A549 (cell line): ENCODE measurements at regions not wholly inside any gene's neighbourhood (a gene's known extent, or its start where the extent isn't known, plus 50 kb on each side); places are given as distances from the start of the nearest gene placed in this dataset.

Experiments used
- CBX2 ChIP-seq: fragments of 200-600 bp; sonication (generic); IDR thresholded peaks from 2 replicates; pipeline ENCODE4 v1.6.1; 2016; ENCODE audit warnings: low read depth, mild to moderate bottlenecking, borderline replicate concordance
- ELK1 ChIP-seq: fragments of 150-350 bp; IDR thresholded peaks from 2 replicates; pipeline ENCODE4 v1.6.1; 2014; ENCODE audit warnings: low read depth, mild to moderate bottlenecking, low read length
- GATA3 ChIP-seq: IDR thresholded peaks from 2 replicates; pipeline ENCODE4 v1.6.1; 2012; ENCODE audit warnings: borderline replicate concordance
- JUNB ChIP-seq: fragments of >200 bp; sonication (Bioruptor Twin); formaldehyde crosslinking; IDR thresholded peaks from 2 replicates; pipeline ENCODE4 v1.6.1; 2016
- MAZ ChIP-seq: fragments of 150-350 bp; IDR thresholded peaks from 2 replicates; pipeline ENCODE4 v1.6.1; 2014; ENCODE audit warnings: antibody characterized with exemption, low read depth, low read length, borderline replicate concordance
- POLR2AphosphoS2 ChIP-seq: conservative IDR thresholded peaks from 2 replicates; pipeline ENCODE4 v1.6.1; 2012; ENCODE audit warnings: low read length, improper control_type of control experiment, inconsistent platforms
- RFX5 ChIP-seq: fragments of 450-650 bp; IDR thresholded peaks from 2 replicates; pipeline ENCODE4 v1.7.1; 2014; ENCODE audit warnings: antibody characterized with exemption, mild to moderate bottlenecking, moderate library complexity
- TF ChIP-seq, protein P1 (sequence below): fragments of >200 bp; sonication (Bioruptor Twin); formaldehyde crosslinking; IDR thresholded peaks from 3 replicates; pipeline ENCODE4 v1.5.1; 2016

- TF ChIP-seq POLR2AphosphoS2 (no peak), MAZ (no peak), ELK1 (no peak), JUNB (no peak), CBX2 (no peak), RFX5 (no peak), GATA3 (no peak)
- TF ChIP-seq, protein P1, sequence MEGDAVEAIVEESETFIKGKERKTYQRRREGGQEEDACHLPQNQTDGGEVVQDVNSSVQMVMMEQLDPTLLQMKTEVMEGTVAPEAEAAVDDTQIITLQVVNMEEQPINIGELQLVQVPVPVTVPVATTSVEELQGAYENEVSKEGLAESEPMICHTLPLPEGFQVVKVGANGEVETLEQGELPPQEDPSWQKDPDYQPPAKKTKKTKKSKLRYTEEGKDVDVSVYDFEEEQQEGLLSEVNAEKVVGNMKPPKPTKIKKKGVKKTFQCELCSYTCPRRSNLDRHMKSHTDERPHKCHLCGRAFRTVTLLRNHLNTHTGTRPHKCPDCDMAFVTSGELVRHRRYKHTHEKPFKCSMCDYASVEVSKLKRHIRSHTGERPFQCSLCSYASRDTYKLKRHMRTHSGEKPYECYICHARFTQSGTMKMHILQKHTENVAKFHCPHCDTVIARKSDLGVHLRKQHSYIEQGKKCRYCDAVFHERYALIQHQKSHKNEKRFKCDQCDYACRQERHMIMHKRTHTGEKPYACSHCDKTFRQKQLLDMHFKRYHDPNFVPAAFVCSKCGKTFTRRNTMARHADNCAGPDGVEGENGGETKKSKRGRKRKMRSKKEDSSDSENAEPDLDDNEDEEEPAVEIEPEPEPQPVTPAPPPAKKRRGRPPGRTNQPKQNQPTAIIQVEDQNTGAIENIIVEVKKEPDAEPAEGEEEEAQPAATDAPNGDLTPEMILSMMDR: no peak
Observed at GRCh38 chr3:95168526-95168925, 1105.7 kb downstream of the NSUN3 start.
